HG03045 (cell line): ENCODE measurements at regions not wholly inside any gene's neighbourhood (a gene's known extent, or its start where the extent isn't known, plus 50 kb on each side); places are given as distances from the start of the nearest gene placed in this dataset.
"Not testable (repeated sequence)": the region's sequence is repeated elsewhere in the genome, so short reads cannot be mapped to it uniquely, and the experiment has no call there.

Experiments used
- ATAC-seq: cut with Tn5 transposase; IDR thresholded peaks from one replicate; pipeline ENCODE4 v1.9.1; 2021; ENCODE audit warnings: mild to moderate bottlenecking, moderate library complexity; ENCODE audit not compliant: unreplicated experiment

- no peak for ATAC-seq
Measured at GRCh38 chr7:80082213-80082612, 52.4 kb upstream of the GNAI1 start.

DNA sequence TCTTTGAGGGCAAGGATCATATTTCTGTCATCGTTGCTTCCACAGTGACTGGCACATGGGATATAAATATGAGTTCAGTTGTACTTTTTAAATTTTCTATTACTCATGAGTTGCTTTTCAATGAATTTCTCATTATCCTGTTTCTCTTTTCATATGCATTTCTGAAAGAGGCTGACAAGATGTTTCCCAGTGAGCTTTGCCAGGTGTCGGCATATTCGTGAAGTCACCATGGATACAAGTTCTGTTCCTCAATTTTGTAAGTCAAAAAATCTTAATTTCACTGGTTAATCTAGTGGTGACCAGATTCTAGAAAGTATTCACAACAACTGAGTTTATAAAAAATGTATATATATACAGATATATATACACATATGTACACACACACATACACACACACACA, 55.7 kb upstream of the GNAI1 start:
- ATAC-seq: no peak

DNA sequence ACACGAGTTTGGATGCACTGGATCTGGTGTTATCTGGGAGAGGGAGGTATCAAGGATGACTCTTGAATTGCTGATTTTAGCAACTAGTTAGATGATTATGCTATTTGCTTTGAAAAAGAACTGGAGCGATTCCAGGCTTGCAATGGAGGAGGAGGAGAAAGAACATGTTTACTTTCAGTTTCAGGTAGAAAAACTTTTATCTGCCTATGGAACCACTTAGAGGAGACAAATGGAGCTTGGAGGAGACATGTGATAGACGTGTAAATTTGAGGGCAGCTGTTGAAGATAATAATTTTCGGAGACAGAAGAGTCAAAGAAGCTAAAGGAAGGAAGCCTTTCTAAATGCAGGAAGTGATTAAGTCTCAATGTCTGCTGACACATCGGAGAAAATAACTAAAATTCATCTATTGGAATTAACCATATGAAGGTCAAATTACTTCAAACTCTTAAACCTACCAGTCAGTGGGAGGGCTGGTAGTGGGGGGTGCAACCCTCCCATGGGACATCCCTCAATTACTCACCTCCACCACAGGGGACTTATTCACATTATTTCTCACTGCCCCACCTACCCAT, 56.4 kb upstream of the GNAI1 start:
- no peak for ATAC-seq

GRCh38 chr7:80070391-80070790, 64.2 kb upstream of the GNAI1 start:
- no peak for ATAC-seq

- no peak for ATAC-seq
Measured at GRCh38 chr7:80066639-80067038, 68.0 kb upstream of the GNAI1 start.

GRCh38 chr7:80063834-80064233, 70.8 kb upstream of the GNAI1 start:
- ATAC-seq: no peak

DNA sequence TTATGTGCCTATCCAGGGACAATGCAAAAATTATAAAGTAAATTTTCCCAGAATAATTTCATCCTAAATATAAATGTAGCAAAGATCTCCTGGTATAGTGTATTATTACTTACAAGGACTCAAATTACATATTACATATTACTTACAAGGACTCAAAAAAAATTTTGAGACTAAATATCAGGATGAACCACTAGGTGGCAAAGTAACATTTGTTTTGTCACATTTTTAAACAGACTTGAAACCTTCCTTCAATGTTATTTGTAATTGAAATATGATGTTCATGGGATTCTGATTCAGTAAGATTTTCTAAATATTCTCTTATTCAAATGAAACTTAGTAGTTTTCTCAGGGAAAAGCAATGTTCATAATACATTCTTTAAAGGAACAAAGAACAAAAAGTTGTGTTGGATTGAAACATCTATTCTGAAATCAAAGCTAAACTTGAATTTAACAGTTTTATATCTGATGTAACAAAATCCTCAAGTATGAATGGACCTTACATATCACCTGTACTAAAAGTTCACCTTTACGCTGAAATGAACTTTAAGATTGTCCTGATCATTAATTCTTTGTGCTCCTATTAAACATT, 74.3 kb upstream of the GNAI1 start:
- no peak for ATAC-seq

DNA sequence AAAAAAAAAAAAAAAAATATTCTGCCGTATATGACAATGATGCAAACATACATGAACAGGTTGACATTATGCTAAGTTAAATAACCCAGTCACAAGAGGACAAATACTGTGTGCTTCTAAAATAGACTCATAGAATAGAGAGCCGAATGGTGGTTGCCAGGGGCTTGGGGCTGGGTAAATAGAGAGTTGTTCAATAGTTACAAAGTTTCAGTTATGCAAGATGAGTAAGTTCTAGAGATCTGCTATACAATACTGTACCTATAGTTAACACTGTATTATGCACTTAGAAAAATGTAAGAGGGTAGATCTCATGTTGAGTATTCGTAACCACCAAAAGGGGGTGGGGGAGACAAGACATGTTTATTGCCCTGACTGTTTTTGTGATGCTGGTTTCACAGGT, 77.1 kb upstream of the GNAI1 start:
- no peak for ATAC-seq

DNA sequence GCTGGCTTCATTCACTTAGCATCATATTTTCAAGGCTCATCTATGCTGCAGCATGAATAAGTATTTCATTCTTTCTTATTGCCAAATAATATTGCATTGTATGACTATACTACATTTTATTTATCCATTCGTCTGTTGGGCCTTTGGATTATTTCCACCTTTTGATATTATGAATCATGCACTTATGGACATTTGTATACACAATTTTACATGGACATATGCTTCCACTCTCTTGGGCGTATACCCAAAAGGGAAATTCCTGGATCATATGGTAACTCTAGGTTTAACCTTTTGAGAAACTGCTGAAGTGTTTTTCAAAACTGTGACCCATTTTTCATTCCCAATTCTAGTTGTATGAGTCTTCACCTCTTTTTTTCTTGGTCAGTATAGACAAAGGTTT, 80.3 kb upstream of the GNAI1 start:
- ATAC-seq: no peak

DNA sequence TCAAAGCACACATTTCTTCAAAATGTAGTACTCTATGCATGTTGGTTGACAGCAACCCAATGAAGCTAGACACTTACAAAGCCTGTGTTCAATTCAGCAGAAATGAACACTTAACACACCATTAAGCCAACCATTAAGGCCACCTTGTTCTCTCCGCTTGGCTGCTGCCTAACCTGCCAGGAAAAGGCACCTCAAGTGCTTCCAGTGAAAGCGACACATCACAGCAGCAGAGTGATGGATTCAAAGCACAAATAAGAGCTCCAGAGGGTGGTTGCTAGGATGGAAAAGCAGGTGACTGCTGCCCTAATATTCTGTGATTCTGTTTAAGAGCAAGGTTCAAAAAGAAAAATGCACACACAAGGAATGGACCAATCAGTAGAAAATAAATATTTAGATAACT, 81.5 kb upstream of the GNAI1 start:
- no peak for ATAC-seq

- ATAC-seq: no peak
Measured at GRCh38 chr7:80047856-80048459, 86.7 kb upstream of the GNAI1 start.

DNA sequence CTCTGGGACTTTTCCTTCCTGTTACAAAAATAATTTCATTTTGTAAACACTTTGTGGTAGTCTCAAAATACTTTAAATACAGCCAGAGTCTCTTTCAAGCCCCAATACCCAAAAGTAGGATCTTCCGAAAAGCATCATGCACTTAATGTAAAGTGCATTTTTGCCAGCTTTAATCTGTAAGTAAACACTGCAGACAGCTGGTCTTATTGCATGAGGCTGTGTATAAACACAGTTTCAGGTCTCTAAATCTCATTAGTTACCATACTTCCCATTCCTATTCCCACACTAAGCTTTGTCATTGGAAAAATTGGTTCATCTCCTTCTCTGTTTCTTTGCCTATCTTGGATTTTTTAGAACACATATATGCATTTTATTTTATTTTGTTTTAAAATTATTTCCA, 87.6 kb upstream of the GNAI1 start:
- no peak for ATAC-seq

DNA sequence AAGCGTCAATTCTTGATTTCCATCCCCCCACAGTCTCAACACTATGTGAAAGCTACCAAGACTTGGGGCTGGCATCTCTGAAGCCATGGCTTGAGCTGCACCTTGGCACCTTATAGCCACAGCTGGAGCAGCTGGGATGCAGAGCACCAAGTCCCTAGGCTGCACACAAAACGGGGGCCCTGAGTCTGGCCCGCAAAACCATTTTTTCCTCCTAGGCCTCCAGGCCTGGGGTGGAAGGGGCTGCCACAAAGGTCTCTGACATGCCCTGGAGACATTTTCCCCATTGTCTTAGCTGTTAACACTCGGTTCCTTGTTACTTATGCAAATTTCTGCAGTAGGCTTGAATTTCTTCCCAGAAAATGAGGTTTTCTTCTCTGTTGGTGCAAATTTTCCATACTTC, 89.8 kb upstream of the GNAI1 start:
- ATAC-seq: no peak

- ATAC-seq: no peak
Measured at GRCh38 chr7:80040752-80041151, 93.9 kb upstream of the GNAI1 start.

- no peak for ATAC-seq
Measured at GRCh38 chr7:80040335-80040734, 94.3 kb upstream of the GNAI1 start.

- no peak for ATAC-seq
Measured at GRCh38 chr7:80039251-80039884, 95.3 kb upstream of the GNAI1 start.

GRCh38 chr7:80037689-80038088, 96.9 kb upstream of the GNAI1 start:
- no peak for ATAC-seq

DNA sequence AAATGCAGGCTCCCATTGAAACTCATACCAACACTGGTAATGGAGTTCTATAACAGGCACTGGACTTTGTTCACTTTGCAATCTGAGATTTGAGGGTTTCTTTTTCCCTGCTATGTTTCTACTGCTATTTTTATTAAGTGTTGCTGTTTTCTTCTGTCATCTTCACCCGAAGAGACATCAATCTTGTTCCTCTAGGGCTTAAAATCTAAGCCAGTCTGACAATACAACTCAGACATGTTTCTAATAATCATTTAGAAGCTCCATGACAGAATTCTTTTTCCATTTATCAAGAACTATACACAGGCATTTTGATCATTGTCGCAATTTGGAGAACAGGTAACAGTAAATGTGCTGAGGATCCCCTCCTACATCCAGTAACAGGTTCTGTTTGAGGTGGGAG, 98.5 kb upstream of the GNAI1 start:
- no peak for ATAC-seq

DNA sequence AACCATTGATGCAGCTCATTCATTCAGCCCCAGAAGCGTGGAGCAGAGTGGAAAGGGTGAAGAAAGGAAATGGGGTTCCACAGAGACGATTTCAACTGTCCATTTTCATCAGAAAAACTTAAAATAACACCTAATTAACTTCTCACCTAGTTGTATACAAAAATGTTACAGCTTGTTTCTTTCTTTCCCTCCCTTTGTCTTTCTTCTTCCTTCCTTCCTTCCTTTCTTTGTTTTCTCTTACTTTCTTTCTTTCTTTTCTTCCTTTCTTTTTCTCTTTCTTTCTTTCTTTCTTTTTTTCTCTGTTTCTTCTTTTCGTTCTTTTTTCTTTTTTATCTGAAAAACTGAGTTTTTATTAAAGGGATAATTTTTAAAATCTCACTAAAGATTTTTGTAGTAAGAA, 105.9 kb upstream of the GNAI1 start:
- ATAC-seq: no peak

- ATAC-seq: no peak
Measured at GRCh38 chr7:80027611-80028173, 106.9 kb upstream of the GNAI1 start.

GRCh38 chr7:80026766-80027165, 107.9 kb upstream of the GNAI1 start:
- ATAC-seq: no peak

GRCh38 chr7:80020277-80020676, 114.4 kb upstream of the GNAI1 start:
- not testable (repeated sequence) for ATAC-seq
